NCI-H1694 treated with DMSO at 0.1 percent for 48 hours (cell line): ENCODE measurements at regions not wholly inside any gene's neighbourhood (a gene's known extent, or its start where the extent isn't known, plus 50 kb on each side); places are given as distances from the start of the nearest gene placed in this dataset.
A peak's percentile ranks its signal among the peaks of the same experiment; 100 is the strongest.
"Not testable (repeated sequence)": the region's sequence is repeated elsewhere in the genome, so short reads cannot be mapped to it uniquely, and the experiment has no call there.

Source experiments
- DNase-seq: peaks from one replicate; lab custom pipeline; 2025; lab: John Stamatoyannopoulos, UW

- no peak for DNase-seq
These were observed 73.8 kb downstream of the SLC25A46 start for GRCh38 chr5:110812639-110813038.

GRCh38 chr5:110815916-110816605 is 77.3 kb downstream of the SLC25A46 start:
- no peak for DNase-seq

GRCh38 chr5:110817459-110817858 is 78.7 kb downstream of the SLC25A46 start:
- DNase-seq = no peak

GRCh38 chr5:110823571-110823970 is 84.8 kb downstream of the SLC25A46 start:
- DNase-seq = no peak

GRCh38 chr5:110824936-110825441 is 86.2 kb downstream of the SLC25A46 start:
- DNase-seq = no peak

GRCh38 chr5:110832683-110833082 is 93.9 kb downstream of the SLC25A46 start:
- DNase-seq = no peak

- DNase-seq = not testable (repeated sequence)
These were observed 96.1 kb downstream of the SLC25A46 start for GRCh38 chr5:110834933-110835332.

- no peak for DNase-seq
These were observed 98.0 kb downstream of the SLC25A46 start for GRCh38 chr5:110836851-110837250.

- not testable (repeated sequence) for DNase-seq
These were observed 99.5 kb downstream of the SLC25A46 start for GRCh38 chr5:110838357-110838756.

GRCh38 chr5:110838961-110839360 is 100.2 kb downstream of the SLC25A46 start:
- no peak for DNase-seq

GRCh38 chr5:110840347-110840960 is 101.6 kb downstream of the SLC25A46 start:
- DNase-seq = no peak

GRCh38 chr5:110841137-110841536 is 102.3 kb downstream of the SLC25A46 start:
- no peak for DNase-seq

GRCh38 chr5:110842948-110843347 is 104.1 kb downstream of the SLC25A46 start:
- no peak for DNase-seq

GRCh38 chr5:110844251-110844650 is 105.4 kb downstream of the SLC25A46 start:
- DNase-seq = no peak

GRCh38 chr5:110846398-110847001 is 107.7 kb downstream of the SLC25A46 start:
- DNase-seq = no peak

GRCh38 chr5:110851357-110851756 is 112.5 kb downstream of the SLC25A46 start:
- DNase-seq = no peak

- no peak for DNase-seq
These were observed 113.2 kb downstream of the SLC25A46 start for GRCh38 chr5:110852053-110852452.

- no peak for DNase-seq
These were observed 113.7 kb downstream of the SLC25A46 start for GRCh38 chr5:110852541-110852940.

GRCh38 chr5:110853267-110853666 is 114.5 kb downstream of the SLC25A46 start:
- DNase-seq = no peak

GRCh38 chr5:110854200-110854599 is 115.4 kb downstream of the SLC25A46 start:
- no peak for DNase-seq

- no peak for DNase-seq
These were observed 117.2 kb downstream of the SLC25A46 start for GRCh38 chr5:110855961-110856360.

GRCh38 chr5:110865400-110866094 is 126.7 kb downstream of the SLC25A46 start:
- peak; percentile 27 for DNase-seq

GRCh38 chr5:110869927-110870326 is 131.1 kb downstream of the SLC25A46 start:
- DNase-seq = no peak
